ENCODE measurements at regions not wholly inside any gene's neighbourhood (a gene's known extent, or its start where the extent isn't known, plus 50 kb on each side); places are given as distances from the start of the nearest gene placed in this dataset.

- no peak for TF ChIP-seq CTCF (conservative IDR thresholded peaks at IDR 0.05; ENCODE audit: low read depth, low read length)
- TF ChIP-seq FOS (IDR thresholded peaks at IDR 0.05; ENCODE audit: low read depth, low read length) = no peak
- no peak for TF ChIP-seq MAZ (IDR thresholded peaks at IDR 0.05; ENCODE audit: borderline replicate concordance, low read depth, low read length)
- TF ChIP-seq RFX5 (IDR thresholded peaks at IDR 0.05; ENCODE audit: low read depth, low read length) = no peak
- no peak for TF ChIP-seq MXI1 (IDR thresholded peaks at IDR 0.05; ENCODE audit: borderline replicate concordance, low read depth, low read length)
- no peak for TF ChIP-seq RCOR1 (IDR thresholded peaks at IDR 0.05; ENCODE audit: insufficient replicate concordance, low read length)
These were observed 100.1 kb upstream of the FAM20C start (continued) for GRCh38 chr7:92231-92674.

All from IMR-90 (cell line).